Hepatocyte (in vitro differentiated cells): ENCODE measurements at regions not wholly inside any gene's neighbourhood (a gene's known extent, or its start where the extent isn't known, plus 50 kb on each side); places are given as distances from the start of the nearest gene placed in this dataset.

Source experiments
- CTCF ChIP-seq: fragments of 200-600 bp; sonication (generic); IDR thresholded peaks from 2 replicates; pipeline ENCODE4 v1.5.1; 2016; ENCODE audit warnings: antibody characterized with exemption, mild to moderate bottlenecking; ENCODE audit not compliant: poor library complexity
- EZH2phosphoT487 ChIP-seq: fragments of 200-600 bp; sonication (generic); IDR thresholded peaks from one replicate; pipeline ENCODE4 v1.6.1; 2018; ENCODE audit warnings: antibody characterized with exemption, mild to moderate bottlenecking, low read depth, moderate library complexity; ENCODE audit not compliant: unreplicated experiment, severe bottlenecking

DNA sequence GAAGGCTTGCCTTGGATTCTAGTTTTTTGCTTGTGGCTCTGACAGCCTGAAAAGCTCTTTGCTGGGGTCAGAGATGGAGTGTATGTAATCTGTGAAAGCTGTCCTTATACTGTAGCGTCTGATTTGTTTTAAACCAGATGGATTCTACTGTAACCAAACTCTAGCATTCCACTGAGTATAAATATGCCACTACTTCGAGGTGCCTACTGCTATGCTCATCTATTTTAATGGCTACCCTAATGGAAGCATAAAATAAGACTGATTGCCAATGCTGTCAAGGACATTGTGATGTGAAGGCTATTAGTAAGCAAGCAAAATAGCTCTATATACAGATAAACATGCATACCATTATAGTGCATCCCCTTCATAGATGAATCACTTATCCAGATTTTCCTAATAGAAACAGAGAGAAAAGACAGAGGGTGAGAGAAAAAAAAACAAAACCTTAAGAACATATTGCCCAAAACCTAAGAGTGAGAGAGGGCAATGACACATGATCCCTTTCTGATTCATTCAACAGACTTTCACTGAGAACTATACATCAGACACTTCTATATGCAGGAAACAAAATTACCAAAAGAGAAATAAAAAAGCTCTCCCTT is 1025.8 kb upstream of the LCORL start:
- TF ChIP-seq CTCF = no peak
- no peak for TF ChIP-seq EZH2phosphoT487
